ENCODE measurements at regions not wholly inside any gene's neighbourhood (a gene's known extent, or its start where the extent isn't known, plus 50 kb on each side); places are given as distances from the start of the nearest gene placed in this dataset.

- TF ChIP-seq ELK1 (IDR thresholded peaks at IDR 0.05; ENCODE audit: borderline replicate concordance, low read depth, low read length) (no peak), RCOR1 (IDR thresholded peaks at IDR 0.05; ENCODE audit: insufficient replicate concordance, low read length) (no peak), CTCF (conservative IDR thresholded peaks at IDR 0.05; ENCODE audit: low read depth, low read length) (no peak)
Observed at GRCh38 chr10:130775311-130775710, 536.2 kb downstream of the TCERG1L start.
